ENCODE measurements at regions not wholly inside any gene's neighbourhood (a gene's known extent, or its start where the extent isn't known, plus 50 kb on each side); places are given as distances from the start of the nearest gene placed in this dataset.

DNA sequence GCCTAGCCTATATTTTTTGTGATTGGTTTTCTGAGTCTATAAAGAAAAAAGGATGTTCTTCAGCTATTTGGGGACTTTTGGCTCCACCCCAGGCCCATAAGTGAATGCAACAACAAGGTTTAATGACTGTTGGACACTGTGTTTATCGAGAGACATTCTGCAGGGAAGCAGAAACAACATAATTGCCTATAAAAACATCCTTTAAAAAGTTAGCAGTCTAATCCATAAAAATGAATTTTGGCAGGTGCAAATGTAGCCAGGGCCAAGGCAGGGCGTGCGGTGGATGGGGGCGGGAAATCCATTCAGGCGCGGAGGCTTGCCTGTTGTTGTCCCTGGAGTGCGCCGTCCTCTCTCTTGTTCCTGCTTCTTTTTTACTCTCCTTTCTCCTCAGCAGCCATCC is 99.3 kb downstream of the PAX1 start:
- Histone ChIP-seq H3K27me3 (no peaks in the 10 kb centered on the region), H3K36me3 (no peaks in the 10 kb centered on the region), H3K4me3 (no peak overlapping the region), H3K4me1 (no peaks in the 10 kb centered on the region), H3K27ac (no peak overlapping the region), H3K9me3 (no peaks in the 10 kb centered on the region)
- no peak for DNase-seq (ENCODE audit: low spot score)
- TF ChIP-seq, protein P1, sequence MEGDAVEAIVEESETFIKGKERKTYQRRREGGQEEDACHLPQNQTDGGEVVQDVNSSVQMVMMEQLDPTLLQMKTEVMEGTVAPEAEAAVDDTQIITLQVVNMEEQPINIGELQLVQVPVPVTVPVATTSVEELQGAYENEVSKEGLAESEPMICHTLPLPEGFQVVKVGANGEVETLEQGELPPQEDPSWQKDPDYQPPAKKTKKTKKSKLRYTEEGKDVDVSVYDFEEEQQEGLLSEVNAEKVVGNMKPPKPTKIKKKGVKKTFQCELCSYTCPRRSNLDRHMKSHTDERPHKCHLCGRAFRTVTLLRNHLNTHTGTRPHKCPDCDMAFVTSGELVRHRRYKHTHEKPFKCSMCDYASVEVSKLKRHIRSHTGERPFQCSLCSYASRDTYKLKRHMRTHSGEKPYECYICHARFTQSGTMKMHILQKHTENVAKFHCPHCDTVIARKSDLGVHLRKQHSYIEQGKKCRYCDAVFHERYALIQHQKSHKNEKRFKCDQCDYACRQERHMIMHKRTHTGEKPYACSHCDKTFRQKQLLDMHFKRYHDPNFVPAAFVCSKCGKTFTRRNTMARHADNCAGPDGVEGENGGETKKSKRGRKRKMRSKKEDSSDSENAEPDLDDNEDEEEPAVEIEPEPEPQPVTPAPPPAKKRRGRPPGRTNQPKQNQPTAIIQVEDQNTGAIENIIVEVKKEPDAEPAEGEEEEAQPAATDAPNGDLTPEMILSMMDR (IDR thresholded peaks at IDR 0.05) = no peak

DNA sequence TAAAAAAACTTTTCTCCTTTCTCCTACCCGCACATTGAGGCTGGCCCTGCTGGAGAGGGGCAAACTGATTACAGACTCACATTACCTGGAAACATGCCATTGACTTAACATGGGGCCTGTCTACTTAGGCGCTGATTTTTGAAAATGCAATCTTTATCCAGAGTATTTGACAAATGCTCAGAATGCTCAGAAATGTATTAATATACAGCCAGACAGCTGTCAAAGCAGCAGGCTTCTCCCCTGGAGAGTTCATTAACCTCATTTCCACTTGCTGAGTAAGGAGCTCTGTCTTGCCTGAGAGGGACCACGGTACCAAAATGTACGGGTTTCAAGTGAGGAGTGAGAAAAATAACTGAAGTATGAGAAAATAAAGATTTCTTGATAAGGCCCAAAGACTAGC is 95.7 kb downstream of the PAX1 start:
- Histone ChIP-seq H3K9me3 (no peaks in the 10 kb centered on the region), H3K36me3 (no peaks in the 10 kb centered on the region), H3K4me3 (no peak overlapping the region), H3K27me3 (no peaks in the 10 kb centered on the region), H3K27ac (no peak overlapping the region), H3K4me1 (no peaks in the 10 kb centered on the region)
- no peak for DNase-seq (ENCODE audit: low spot score)
- TF ChIP-seq, protein P1 (IDR thresholded peaks at IDR 0.05) = no peak

DNA sequence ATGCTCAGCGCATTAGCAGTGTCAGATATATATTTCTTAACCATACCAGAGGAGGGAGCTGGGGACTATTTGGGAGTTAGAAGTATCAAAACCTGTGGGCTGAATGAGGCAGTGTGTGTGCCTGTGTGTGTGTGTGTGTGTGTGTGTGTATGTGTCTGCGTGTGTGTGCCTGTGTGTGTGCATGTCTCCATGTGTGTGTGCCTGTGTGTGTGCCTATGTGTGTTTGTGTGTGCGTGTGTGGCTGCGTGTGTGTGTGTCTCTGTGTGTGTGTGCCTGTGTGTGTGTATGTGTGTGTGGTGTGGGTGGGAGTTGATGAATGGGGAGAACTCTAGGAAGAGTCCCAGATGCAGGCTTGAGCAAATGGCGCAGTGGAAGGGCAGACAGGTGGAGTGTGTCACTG is 92.9 kb downstream of the PAX1 start:
- Histone ChIP-seq H3K27ac (no peak overlapping the region), H3K27me3 (no peaks in the 10 kb centered on the region), H3K9me3 (no peaks in the 10 kb centered on the region), H3K4me3 (no peak overlapping the region), H3K4me1 (no peaks in the 10 kb centered on the region), H3K36me3 (no peaks in the 10 kb centered on the region)
- TF ChIP-seq, protein P1 (IDR thresholded peaks at IDR 0.05) = no peak
- DNase-seq (ENCODE audit: low spot score) = no peak

DNA sequence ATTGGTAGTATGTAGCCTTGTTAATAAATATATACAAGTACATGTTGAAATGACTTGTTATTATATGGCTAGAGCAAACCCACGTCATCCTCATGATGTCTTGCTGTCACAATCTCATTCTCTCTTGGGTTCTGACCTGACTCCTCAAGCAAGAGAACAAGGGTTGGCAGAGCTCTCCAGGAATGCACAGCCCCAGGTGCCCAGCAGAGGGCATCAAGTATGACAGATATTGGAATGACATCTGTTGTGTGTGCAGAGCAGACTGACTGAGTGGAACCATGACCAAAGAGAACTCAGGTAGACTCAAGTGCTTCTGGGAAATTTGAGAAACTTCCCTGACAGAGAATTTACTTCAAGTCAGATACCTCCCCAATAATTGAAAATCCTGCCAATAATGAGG is 90.6 kb downstream of the PAX1 start:
- DNase-seq (ENCODE audit: low spot score) = no peak
- TF ChIP-seq, protein P1 (IDR thresholded peaks at IDR 0.05) = no peak

DNA sequence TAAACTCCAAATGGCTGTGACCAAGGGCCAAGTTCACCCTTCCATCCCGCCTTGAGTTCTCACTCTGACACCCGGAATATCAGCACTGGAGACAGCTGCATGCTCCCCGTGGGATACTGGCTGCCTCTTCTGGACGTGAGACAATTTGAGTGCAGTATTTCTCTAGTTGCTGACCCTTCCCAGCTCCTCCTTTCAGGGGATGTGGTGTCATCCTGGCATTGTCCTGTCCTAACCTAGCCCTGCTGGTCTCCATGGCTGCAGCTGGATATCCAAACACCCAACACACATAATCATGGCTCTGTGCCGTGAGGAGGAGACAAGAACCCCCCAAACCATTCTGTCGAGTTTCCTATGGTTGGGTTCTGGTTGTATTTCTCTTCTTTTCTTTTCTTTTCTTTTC is 82.6 kb downstream of the PAX1 start:
- no peak for DNase-seq (ENCODE audit: low spot score)
- H3K27ac ChIP-seq = no peak overlapping the region
- no peaks in the 10 kb centered on the region for H3K4me1 ChIP-seq
- no peaks in the 10 kb centered on the region for H3K36me3 ChIP-seq
- no peaks in the 10 kb centered on the region for H3K27me3 ChIP-seq
- peaks cover 0 to 7% of the 10 kb centered on the region in 2 donors for H3K9me3 ChIP-seq
- TF ChIP-seq, protein P1 (IDR thresholded peaks at IDR 0.05) = no peak
- no peak overlapping the region for H3K4me3 ChIP-seq

More for the DNA sequence above, 90.6 kb downstream of the PAX1 start:
- no peak overlapping the region for H3K27ac ChIP-seq
- H3K36me3 ChIP-seq = no peaks in the 10 kb centered on the region
- no peak overlapping the region for H3K4me3 ChIP-seq
- H3K9me3 ChIP-seq = no peaks in the 10 kb centered on the region
- H3K4me1 ChIP-seq = no peaks in the 10 kb centered on the region
- H3K27me3 ChIP-seq = no peaks in the 10 kb centered on the region

DNA sequence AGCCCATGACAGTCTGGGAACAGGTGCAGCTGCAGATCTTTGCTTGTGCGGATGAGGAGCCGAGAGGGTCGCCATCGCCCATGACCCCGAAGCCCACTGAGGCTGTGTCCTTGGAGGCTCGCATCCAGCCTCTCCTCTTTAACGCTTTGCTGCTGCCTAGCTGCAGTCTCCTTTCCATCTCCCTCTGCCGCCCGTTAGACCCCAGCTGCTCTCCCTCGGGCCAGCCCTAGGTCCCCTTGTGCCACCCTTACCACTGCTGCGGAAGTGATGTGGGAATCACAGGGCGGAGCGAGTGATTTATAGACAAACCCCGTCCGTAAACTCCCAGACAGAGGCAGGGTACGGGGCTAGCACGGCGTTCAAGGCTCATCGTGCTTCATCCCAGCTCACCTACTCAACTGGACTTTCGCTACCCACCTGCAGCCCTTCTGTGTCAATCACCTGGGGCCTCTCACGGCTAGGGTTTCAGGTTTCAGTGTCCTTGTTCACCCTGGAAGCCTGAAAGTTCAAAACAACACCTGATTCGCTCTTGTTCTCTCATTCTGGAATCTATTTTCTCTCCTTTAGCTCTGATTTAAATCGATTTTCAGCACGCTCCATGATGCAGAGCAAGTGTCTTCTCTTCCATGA is 76.1 kb downstream of the PAX1 start:
- H3K27ac ChIP-seq = no peak overlapping the region
- H3K27me3 ChIP-seq = no peaks in the 10 kb centered on the region
- TF ChIP-seq, protein P1 (IDR thresholded peaks at IDR 0.05) = no peak
- no peaks in the 10 kb centered on the region for H3K4me1 ChIP-seq
- H3K4me3 ChIP-seq = no peak overlapping the region
- peaks cover 0 to 7% of the 10 kb centered on the region in 2 donors for H3K9me3 ChIP-seq
- DNase-seq (ENCODE audit: low spot score) = no peak
- no peaks in the 10 kb centered on the region for H3K36me3 ChIP-seq
